Skeletal muscle cell (primary cell): ENCODE measurements at regions not wholly inside any gene's neighbourhood (a gene's known extent, or its start where the extent isn't known, plus 50 kb on each side); places are given as distances from the start of the nearest gene placed in this dataset.

Experiments used
- DNase-seq: peaks from one replicate; pipeline ENCODE4 v3.0.0-alpha.2; 2010; ENCODE audit warnings: low read depth
- H3K4me3 ChIP-seq: 2 replicates; pipeline ENCODE4 v1.5.1; 2011; ENCODE audit warnings: low read depth, mild to moderate bottlenecking, control low read depth, low read length, moderate library complexity

- no peak overlapping the region for H3K4me3 ChIP-seq
- DNase-seq, result peak; percentile 54
These were observed 454.5 kb upstream of the JAG1 start for GRCh38 chr20:11128220-11128718.

GRCh38 chr20:11128721-11129120, 454.9 kb upstream of the JAG1 start:
- no peak overlapping the region for H3K4me3 ChIP-seq
- no peak for DNase-seq

- no peak overlapping the region for H3K4me3 ChIP-seq
- DNase-seq, result no peak
These were observed 456.9 kb upstream of the JAG1 start for GRCh38 chr20:11130554-11131166.

- H3K4me3 ChIP-seq, result no peak overlapping the region
- DNase-seq, result no peak
These were observed 459.1 kb upstream of the JAG1 start for GRCh38 chr20:11132819-11133415.

GRCh38 chr20:11136691-11137090, 462.9 kb upstream of the JAG1 start:
- DNase-seq, result no peak
- no peak overlapping the region for H3K4me3 ChIP-seq

GRCh38 chr20:11137688-11138087, 463.9 kb upstream of the JAG1 start:
- DNase-seq, result no peak
- no peak overlapping the region for H3K4me3 ChIP-seq

- H3K4me3 ChIP-seq, result no peak overlapping the region
- DNase-seq, result peak; percentile 97
These were observed 466.6 kb upstream of the JAG1 start for GRCh38 chr20:11140359-11140758.

GRCh38 chr20:11143481-11143880, 469.7 kb upstream of the JAG1 start:
- H3K4me3 ChIP-seq, result no peak overlapping the region
- DNase-seq, result peak; percentile 71

GRCh38 chr20:11144114-11144950, 470.5 kb upstream of the JAG1 start:
- peak; percentile 93 for DNase-seq
- no peak overlapping the region for H3K4me3 ChIP-seq

GRCh38 chr20:11145616-11146015, 471.8 kb upstream of the JAG1 start:
- H3K4me3 ChIP-seq, result no peak overlapping the region
- no peak for DNase-seq

- no peak for DNase-seq
- H3K4me3 ChIP-seq, result no peak overlapping the region
These were observed 480.0 kb upstream of the JAG1 start for GRCh38 chr20:11153819-11154218.

GRCh38 chr20:11155156-11155756, 481.5 kb upstream of the JAG1 start:
- no peak for DNase-seq
- no peak overlapping the region for H3K4me3 ChIP-seq

GRCh38 chr20:11156922-11157321, 483.1 kb upstream of the JAG1 start:
- no peak overlapping the region for H3K4me3 ChIP-seq
- DNase-seq, result no peak

GRCh38 chr20:11158146-11158545, 484.3 kb upstream of the JAG1 start:
- H3K4me3 ChIP-seq, result no peak overlapping the region
- no peak for DNase-seq

- DNase-seq, result no peak
- H3K4me3 ChIP-seq, result no peak overlapping the region
These were observed 484.8 kb upstream of the JAG1 start for GRCh38 chr20:11158589-11158988.

- peak; percentile 46 for DNase-seq
- no peak overlapping the region for H3K4me3 ChIP-seq
These were observed 485.9 kb upstream of the JAG1 start for GRCh38 chr20:11159728-11160127.

GRCh38 chr20:11162026-11162775, 488.4 kb upstream of the JAG1 start:
- H3K4me3 ChIP-seq, result no peak overlapping the region
- DNase-seq, result no peak

GRCh38 chr20:11165789-11166188, 492.0 kb upstream of the JAG1 start:
- no peak for DNase-seq
- H3K4me3 ChIP-seq, result no peak overlapping the region

GRCh38 chr20:11166712-11167111, 492.9 kb upstream of the JAG1 start:
- H3K4me3 ChIP-seq, result no peak overlapping the region
- no peak for DNase-seq
